GM20000 (cell line): ENCODE measurements at regions not wholly inside any gene's neighbourhood (a gene's known extent, or its start where the extent isn't known, plus 50 kb on each side); places are given as distances from the start of the nearest gene placed in this dataset.

ENCODE experiments used
- DNase-seq: peaks from one replicate; pipeline ENCODE4 v3.0.0; 2012; ENCODE audit warnings: low spot score
- TF ChIP-seq, protein P1 (sequence below): IDR thresholded peaks from 2 replicates; pipeline ENCODE4 v1.5.1; 2012; ENCODE audit warnings: mild to moderate bottlenecking, control low read depth; ENCODE audit errors: extremely low read depth, missing control alignments

GRCh38 chr1:29585656-29586055, 349.3 kb downstream of the PTPRU start:
- TF ChIP-seq, protein P1, sequence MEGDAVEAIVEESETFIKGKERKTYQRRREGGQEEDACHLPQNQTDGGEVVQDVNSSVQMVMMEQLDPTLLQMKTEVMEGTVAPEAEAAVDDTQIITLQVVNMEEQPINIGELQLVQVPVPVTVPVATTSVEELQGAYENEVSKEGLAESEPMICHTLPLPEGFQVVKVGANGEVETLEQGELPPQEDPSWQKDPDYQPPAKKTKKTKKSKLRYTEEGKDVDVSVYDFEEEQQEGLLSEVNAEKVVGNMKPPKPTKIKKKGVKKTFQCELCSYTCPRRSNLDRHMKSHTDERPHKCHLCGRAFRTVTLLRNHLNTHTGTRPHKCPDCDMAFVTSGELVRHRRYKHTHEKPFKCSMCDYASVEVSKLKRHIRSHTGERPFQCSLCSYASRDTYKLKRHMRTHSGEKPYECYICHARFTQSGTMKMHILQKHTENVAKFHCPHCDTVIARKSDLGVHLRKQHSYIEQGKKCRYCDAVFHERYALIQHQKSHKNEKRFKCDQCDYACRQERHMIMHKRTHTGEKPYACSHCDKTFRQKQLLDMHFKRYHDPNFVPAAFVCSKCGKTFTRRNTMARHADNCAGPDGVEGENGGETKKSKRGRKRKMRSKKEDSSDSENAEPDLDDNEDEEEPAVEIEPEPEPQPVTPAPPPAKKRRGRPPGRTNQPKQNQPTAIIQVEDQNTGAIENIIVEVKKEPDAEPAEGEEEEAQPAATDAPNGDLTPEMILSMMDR, result no peak
- no peak for DNase-seq

DNA sequence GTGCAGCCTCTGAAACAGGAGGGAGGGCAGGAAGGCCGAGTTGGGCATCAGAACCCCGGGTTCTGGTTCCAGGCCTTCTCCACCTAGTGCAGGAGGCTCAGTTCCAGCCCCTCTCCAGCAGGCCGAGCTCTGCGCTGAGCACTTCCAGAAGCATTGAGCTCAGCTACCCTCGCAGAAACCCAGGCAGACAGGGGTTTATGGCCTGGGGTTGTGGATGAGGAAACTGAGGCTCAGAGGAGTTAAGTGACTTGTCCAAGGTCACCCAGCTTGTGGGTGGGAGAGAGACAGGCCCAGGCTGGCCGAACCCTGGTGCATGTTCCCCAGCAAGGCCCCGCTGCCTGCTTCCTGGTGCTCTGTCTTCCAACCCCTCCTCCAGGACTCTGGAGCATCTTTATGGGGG, 348.9 kb downstream of the PTPRU start:
- no peak for DNase-seq
- TF ChIP-seq, protein P1, result no peak

- TF ChIP-seq, protein P1, result no peak
These were observed 348.5 kb downstream of the PTPRU start for GRCh38 chr1:29584776-29585175.

GRCh38 chr1:29584362-29584761, 348.0 kb downstream of the PTPRU start:
- DNase-seq, result no peak

More at GRCh38 chr1:29584776-29585175, 348.5 kb downstream of the PTPRU start:
- DNase-seq, result no peak

DNA sequence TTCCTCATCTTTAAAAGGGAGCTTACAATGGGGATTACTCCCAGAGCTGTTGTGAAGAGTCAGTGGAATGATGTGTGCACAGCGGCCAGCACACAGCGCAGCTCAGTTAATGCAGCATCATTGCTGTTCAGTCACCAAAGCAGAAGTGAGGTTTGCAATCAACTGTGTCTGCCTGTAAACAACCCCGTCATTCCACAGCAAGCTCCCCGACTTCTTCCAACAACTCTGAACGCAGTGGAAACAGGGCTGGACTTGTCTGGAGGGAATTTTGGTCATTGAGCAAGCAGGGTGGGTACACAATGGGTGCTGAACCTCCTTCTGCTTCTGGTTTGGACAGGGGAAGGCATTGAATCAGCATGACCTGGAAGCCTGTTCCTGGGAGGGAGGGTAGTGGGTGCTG, 347.4 kb downstream of the PTPRU start:
- DNase-seq, result no peak
- TF ChIP-seq, protein P1, result no peak

More at GRCh38 chr1:29584362-29584761, 348.0 kb downstream of the PTPRU start:
- TF ChIP-seq, protein P1, result no peak

DNA sequence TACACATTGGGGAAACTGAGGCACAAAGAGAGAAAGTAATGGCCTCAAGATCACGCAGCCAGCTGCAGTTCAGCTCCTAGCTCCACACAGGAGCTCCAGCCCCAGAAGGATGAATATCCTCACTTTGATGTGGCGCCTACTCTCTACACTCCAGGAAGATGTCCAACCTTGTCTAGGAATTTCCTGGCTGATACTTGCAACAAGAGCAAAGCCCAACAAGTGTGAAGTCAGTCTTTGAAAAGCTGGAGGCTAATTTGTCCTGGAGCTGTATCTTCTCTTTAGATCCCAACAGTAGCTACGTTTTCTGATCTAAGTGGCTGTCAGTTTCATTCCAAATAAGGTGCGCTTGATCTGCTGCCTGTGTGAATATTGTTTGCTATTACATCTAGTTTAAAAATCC, 344.9 kb downstream of the PTPRU start:
- TF ChIP-seq, protein P1, result no peak

GRCh38 chr1:29579821-29580425, 343.6 kb downstream of the PTPRU start:
- TF ChIP-seq, protein P1, result no peak
- DNase-seq, result no peak

More for the DNA sequence above, 344.9 kb downstream of the PTPRU start:
- no peak for DNase-seq
